CD4-positive, alpha-beta T cell (primary cell): ENCODE measurements at regions not wholly inside any gene's neighbourhood (a gene's known extent, or its start where the extent isn't known, plus 50 kb on each side); places are given as distances from the start of the nearest gene placed in this dataset.

Experiments
- ATAC-seq: fragments of 200-7000 bp; cut with Tn5 transposase; one replicate; pipeline ENCODE4 v1.10.0; 2022; ENCODE audit warnings: mild to moderate bottlenecking; ENCODE audit not compliant: poor library complexity
- CTCF ChIA-PET: fragments of 350-600 bp; sonication (Branson Sonifier 250); formaldehyde crosslinking; loops from one replicate; lab custom pipeline; 2021; ENCODE audit warnings: antibody characterized with exemption, inconsistent platforms; lab: Charles Lee
- POLR2A ChIA-PET: fragments of 350-600 bp; sonication (Branson Sonifier 250); formaldehyde crosslinking; loops from one replicate; lab custom pipeline; 2021; ENCODE audit warnings: antibody characterized with exemption, inconsistent platforms; lab: Charles Lee
- DNase-seq, 14 experiments: peaks; one replicate each; pipeline ENCODE4 v3.0.0-alpha.2; 2013 to 2020; ENCODE audit warnings: mixed read lengths in 2 of 14
- H3K27ac ChIP-seq, 2 donors: one replicate each; pipeline versions ENCODE4 v1.5.1 to v1.7.0; 2013; ENCODE audit warnings: low read length in 2 of 2, low read depth in 1 of 2, mild to moderate bottlenecking in 1 of 2
- H3K27me3 ChIP-seq, 2 experiments: 1 replicate in 1 of 2; 2 replicates in 1 of 2; pipeline versions ENCODE4 v1.6.1 to v1.7.0; 2013; ENCODE audit warnings: low read length in 2 of 2, control low read depth in 1 of 2, mild to moderate bottlenecking in 1 of 2, moderate library complexity in 1 of 2; ENCODE audit not compliant: insufficient read depth in 2 of 2, control insufficient read depth in 1 of 2
- H3K36me3 ChIP-seq: one replicate; pipeline ENCODE4 v1.6.1; 2013; ENCODE audit warnings: low read length, control low read depth; ENCODE audit not compliant: insufficient read depth
- H3K4me1 ChIP-seq: one replicate; pipeline ENCODE4 v1.6.1; 2013; ENCODE audit warnings: low read length, control low read depth; ENCODE audit not compliant: insufficient read depth
- H3K4me3 ChIP-seq: one replicate; pipeline ENCODE4 v1.5.1; 2013; ENCODE audit warnings: mild to moderate bottlenecking, low read length, moderate library complexity
- H3K9me3 ChIP-seq, 2 experiments: 1 replicate in 1 of 2; 2 replicates in 1 of 2; pipeline versions ENCODE4 v1.6.1 to v1.7.0; 2013; ENCODE audit warnings: low read length in 2 of 2, mild to moderate bottlenecking in 2 of 2, control low read depth in 1 of 2, moderate library complexity in 1 of 2; ENCODE audit not compliant: control insufficient read depth in 1 of 2, insufficient read depth in 1 of 2
- H3K27ac Mint-ChIP-seq: one replicate; pipeline ENCODE4 v1.8.0; 2020; ENCODE audit warnings: mixed read lengths
- H3K27me3 Mint-ChIP-seq: one replicate; pipeline ENCODE4 v1.8.0; 2021; ENCODE audit warnings: mixed read lengths
- H3K36me3 Mint-ChIP-seq: one replicate; pipeline ENCODE4 v1.8.0; 2021; ENCODE audit warnings: low read depth, mixed read lengths
- H3K4me1 Mint-ChIP-seq: one replicate; pipeline ENCODE4 v1.8.0; 2021; ENCODE audit warnings: low read depth, mixed read lengths
- H3K4me3 Mint-ChIP-seq: one replicate; pipeline ENCODE4 v1.8.0; 2020; ENCODE audit warnings: mild to moderate bottlenecking, mixed read lengths
- H3K9me3 Mint-ChIP-seq: one replicate; pipeline ENCODE4 v1.8.0; 2020; ENCODE audit warnings: mixed read lengths
- intact Hi-C, 2 experiments: fragments of 100-400 bp; cut with DNase I in 1 of 2; cut with micrococcal nuclease in 1 of 2; formaldehyde crosslinking; loops; one replicate each; pipeline versions ENCODE4 v1.15.1 to v1.9.0; 2023 to 2025; cut with DNase I, micrococcal nuclease
- TF ChIP-seq, protein P1 (sequence below): fragments of 200-600 bp; IDR thresholded peaks from one replicate; pipeline ENCODE4 v1.8.0; 2022; ENCODE audit warnings: antibody characterized with exemption, mild to moderate bottlenecking

DNA sequence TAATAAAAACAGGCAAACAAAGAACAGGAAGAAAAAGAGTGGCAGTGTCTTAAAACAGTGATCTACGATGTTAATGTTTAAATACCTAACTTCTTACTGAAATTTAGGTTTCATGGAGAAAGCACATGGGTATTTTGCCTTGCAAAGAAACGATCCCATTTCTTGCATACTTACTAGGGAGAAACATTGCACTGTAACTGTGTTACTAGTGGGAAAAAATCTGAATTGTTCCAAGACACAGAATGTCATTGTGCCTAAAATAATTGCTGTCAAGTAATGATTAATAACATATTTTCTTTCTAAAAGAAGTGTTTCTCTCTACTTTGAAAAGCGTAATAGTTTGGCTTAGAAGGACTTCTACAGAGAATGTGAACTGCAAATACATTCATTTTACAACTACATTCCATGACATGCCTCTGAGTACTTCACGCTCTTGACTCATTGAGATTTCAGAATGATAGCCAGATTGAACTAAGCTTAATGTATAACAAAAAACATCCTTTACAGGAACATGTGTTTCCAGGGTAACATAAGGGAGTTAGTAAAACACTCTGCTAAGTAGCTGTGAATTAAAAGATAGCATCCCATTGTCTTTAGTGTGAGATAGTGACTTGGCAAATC lies 256.2 kb upstream of the CPNE8 start:
- peaks cover 0 to 13% of the 10 kb centered on the region in 2 experiments for H3K9me3 ChIP-seq
- H3K27ac ChIP-seq: no peak overlapping the region
- intact Hi-C loops: no loop called here
- no peak for DNase-seq
- TF ChIP-seq, protein P1, sequence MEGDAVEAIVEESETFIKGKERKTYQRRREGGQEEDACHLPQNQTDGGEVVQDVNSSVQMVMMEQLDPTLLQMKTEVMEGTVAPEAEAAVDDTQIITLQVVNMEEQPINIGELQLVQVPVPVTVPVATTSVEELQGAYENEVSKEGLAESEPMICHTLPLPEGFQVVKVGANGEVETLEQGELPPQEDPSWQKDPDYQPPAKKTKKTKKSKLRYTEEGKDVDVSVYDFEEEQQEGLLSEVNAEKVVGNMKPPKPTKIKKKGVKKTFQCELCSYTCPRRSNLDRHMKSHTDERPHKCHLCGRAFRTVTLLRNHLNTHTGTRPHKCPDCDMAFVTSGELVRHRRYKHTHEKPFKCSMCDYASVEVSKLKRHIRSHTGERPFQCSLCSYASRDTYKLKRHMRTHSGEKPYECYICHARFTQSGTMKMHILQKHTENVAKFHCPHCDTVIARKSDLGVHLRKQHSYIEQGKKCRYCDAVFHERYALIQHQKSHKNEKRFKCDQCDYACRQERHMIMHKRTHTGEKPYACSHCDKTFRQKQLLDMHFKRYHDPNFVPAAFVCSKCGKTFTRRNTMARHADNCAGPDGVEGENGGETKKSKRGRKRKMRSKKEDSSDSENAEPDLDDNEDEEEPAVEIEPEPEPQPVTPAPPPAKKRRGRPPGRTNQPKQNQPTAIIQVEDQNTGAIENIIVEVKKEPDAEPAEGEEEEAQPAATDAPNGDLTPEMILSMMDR: no peak
- ChIA-PET POLR2A (no interaction called here), CTCF (no interaction called here)
- no peak overlapping the region for H3K4me3 ChIP-seq
- Mint-ChIP-seq H3K4me3 (no peak overlapping the region), H3K9me3 (peaks cover 21% of the 10 kb centered on the region), H3K4me1 (no peaks in the 10 kb centered on the region), H3K36me3 (no peaks in the 10 kb centered on the region), H3K27ac (no peak overlapping the region), H3K27me3 (no peaks in the 10 kb centered on the region)
- no peaks in the 10 kb centered on the region for H3K36me3 ChIP-seq
- no peaks in the 10 kb centered on the region for H3K4me1 ChIP-seq
- H3K27me3 ChIP-seq: no peaks in the 10 kb centered on the region
- no peak for ATAC-seq

DNA sequence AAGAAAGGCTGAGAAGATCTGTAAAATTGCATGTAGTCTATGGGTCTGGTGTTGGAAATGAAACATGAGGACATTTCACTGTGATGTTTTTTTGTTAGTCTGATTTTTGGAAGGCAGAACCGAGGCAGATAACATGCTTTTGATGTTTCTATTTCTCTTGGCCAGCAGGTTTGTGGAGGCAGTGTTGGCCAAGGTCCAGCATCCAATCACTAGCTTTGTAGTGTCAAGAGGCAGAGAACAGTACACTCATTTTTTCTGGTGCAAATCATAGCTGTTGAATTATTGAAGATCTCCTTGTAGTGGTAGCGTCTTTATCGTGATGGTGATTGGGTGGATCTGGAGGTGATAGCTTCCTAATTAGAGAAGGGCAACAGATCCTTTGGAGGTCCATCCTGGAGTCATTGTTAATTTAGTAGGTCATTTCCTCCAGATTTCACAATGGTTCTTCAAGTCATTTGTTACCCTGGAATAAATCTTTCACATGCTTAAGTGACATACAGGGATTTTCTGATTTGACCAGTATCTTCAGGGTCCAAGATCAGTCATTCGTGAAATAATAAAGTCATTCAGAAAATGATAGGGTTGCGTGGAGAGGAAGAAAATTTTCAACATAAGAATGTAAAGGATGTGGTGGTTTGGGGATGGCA lies 252.4 kb upstream of the CPNE8 start:
- ChIA-PET CTCF (no interaction called here), POLR2A (no interaction called here)
- no peak overlapping the region for H3K4me3 ChIP-seq
- no peak overlapping the region for H3K4me3 Mint-ChIP-seq
- intact Hi-C loops: no loop called here
- H3K4me1 ChIP-seq: no peaks in the 10 kb centered on the region
- ATAC-seq (no peak), DNase-seq (no peak)
- H3K9me3 Mint-ChIP-seq: peaks cover 16% of the 10 kb centered on the region
- no peaks in the 10 kb centered on the region for H3K36me3 ChIP-seq
- no peak overlapping the region for H3K27ac Mint-ChIP-seq
- TF ChIP-seq, protein P1: no peak
- peaks cover 7 to 15% of the 10 kb centered on the region in 2 experiments for H3K9me3 ChIP-seq
- H3K36me3 Mint-ChIP-seq: no peaks in the 10 kb centered on the region
- H3K27me3 Mint-ChIP-seq: no peaks in the 10 kb centered on the region
- no peaks in the 10 kb centered on the region for H3K27me3 ChIP-seq
- no peaks in the 10 kb centered on the region for H3K4me1 Mint-ChIP-seq
- H3K27ac ChIP-seq: no peak overlapping the region

GRCh38 chr12:39145175-39145999 lies 240.0 kb upstream of the CPNE8 start:
- peak in 1 of 14 experiments; percentile 0 for DNase-seq
- H3K9me3 ChIP-seq: peaks cover 0 to 15% of the 10 kb centered on the region in 2 experiments
- H3K27ac ChIP-seq: no peak overlapping the region
- peaks cover 5% of the 10 kb centered on the region for H3K9me3 Mint-ChIP-seq
- no peaks in the 10 kb centered on the region for H3K4me1 Mint-ChIP-seq
- intact Hi-C loops: no loop called here
- H3K27me3 ChIP-seq: peaks cover 17 to 18% of the 10 kb centered on the region in 2 experiments
- ATAC-seq: no peak
- ChIA-PET CTCF (no interaction called here), POLR2A (no interaction called here)
- H3K4me3 Mint-ChIP-seq: no peak overlapping the region
- peaks cover 53% of the 10 kb centered on the region for H3K27me3 Mint-ChIP-seq
- H3K36me3 ChIP-seq: no peaks in the 10 kb centered on the region
- H3K27ac Mint-ChIP-seq: no peak overlapping the region
- H3K36me3 Mint-ChIP-seq: no peaks in the 10 kb centered on the region
- H3K4me3 ChIP-seq: no peak overlapping the region
- TF ChIP-seq, protein P1: no peak
- H3K4me1 ChIP-seq: peaks cover 2% of the 10 kb centered on the region
